Body of pancreas (tissue), 4 donors: ENCODE measurements at regions not wholly inside any gene's neighbourhood (a gene's known extent, or its start where the extent isn't known, plus 50 kb on each side); places are given as distances from the start of the nearest gene placed in this dataset.

ENCODE experiments used
- ATAC-seq: fragments of 150-250 bp; one replicate; pipeline ENCODE4 v1.9.1; 2016
- DNase-seq, 4 donors: peaks; one replicate each; pipeline ENCODE4 v3.0.0-alpha.2; 2019
- H3K27ac ChIP-seq, 4 donors: fragments of 200-600 bp; sonication (generic); 1 replicate in 3 of 4; 2 replicates in 1 of 4; pipeline versions ENCODE4 v1.5.1 to v1.6.1; 2016 to 2019; ENCODE audit warnings: mild to moderate bottlenecking in 1 of 4, mixed read lengths in 1 of 4, moderate library complexity in 1 of 4
- H3K27me3 ChIP-seq, 2 donors: fragments of 200-600 bp; sonication (generic); one replicate each; pipeline ENCODE4 v1.6.0; 2016; ENCODE audit warnings: mild to moderate bottlenecking in 1 of 2
- H3K36me3 ChIP-seq, 2 donors: fragments of 200-600 bp; sonication (generic); replicated peaks in 1 of 2; 2 replicates each; pipeline ENCODE4 v1.5.1; 2016; ENCODE audit warnings: low read depth in 2 of 2; ENCODE audit not compliant: insufficient read depth in 1 of 2
- H3K4me1 ChIP-seq: fragments of 200-600 bp; sonication (generic); one replicate; pipeline ENCODE4 v1.6.0; 2016
- H3K4me3 ChIP-seq, 2 donors: fragments of 200-600 bp; sonication (generic); 1 replicate in 1 of 2; 2 replicates in 1 of 2; pipeline ENCODE4 v1.5.1; 2016 to 2019
- H3K9me3 ChIP-seq, 3 donors: fragments of 200-600 bp; sonication (generic); 1 replicate in 2 of 3; 2 replicates in 1 of 3; pipeline ENCODE4 v1.5.1; 2016
- POLR2A ChIP-seq, 3 donors: fragments of 450-650 bp; IDR thresholded peaks; one replicate each; pipeline ENCODE4 v1.6.1; 2016; ENCODE audit warnings: antibody characterized with exemption in 3 of 3, mild to moderate bottlenecking in 2 of 3
- WGBS, 2 donors: methylation state at CpG; one replicate each; pipeline ENCODE4 v1.1.5; 2017; 5-methylcytosine and 5-hydroxymethylcytosine counted together
- intact Hi-C: fragments of 100-400 bp; cut with DNase I; formaldehyde crosslinking; loops from one replicate; pipeline ENCODE4 v1.15.1; 2023
- TF ChIP-seq, protein P1 (sequence below), 7 experiments: fragments of 450-650 bp in 4 of 7; fragments of 200-600 bp in 3 of 7; sonication (generic) in 3 of 7; IDR thresholded peaks; one replicate each; pipeline ENCODE4 v1.5.1; 2016 to 2019; ENCODE audit warnings: antibody characterized with exemption in 7 of 7

GRCh38 chr7:118662266-118662665 is 437.8 kb downstream of the ANKRD7 start:
- no peak overlapping the region for H3K4me3 ChIP-seq
- TF ChIP-seq, protein P1, sequence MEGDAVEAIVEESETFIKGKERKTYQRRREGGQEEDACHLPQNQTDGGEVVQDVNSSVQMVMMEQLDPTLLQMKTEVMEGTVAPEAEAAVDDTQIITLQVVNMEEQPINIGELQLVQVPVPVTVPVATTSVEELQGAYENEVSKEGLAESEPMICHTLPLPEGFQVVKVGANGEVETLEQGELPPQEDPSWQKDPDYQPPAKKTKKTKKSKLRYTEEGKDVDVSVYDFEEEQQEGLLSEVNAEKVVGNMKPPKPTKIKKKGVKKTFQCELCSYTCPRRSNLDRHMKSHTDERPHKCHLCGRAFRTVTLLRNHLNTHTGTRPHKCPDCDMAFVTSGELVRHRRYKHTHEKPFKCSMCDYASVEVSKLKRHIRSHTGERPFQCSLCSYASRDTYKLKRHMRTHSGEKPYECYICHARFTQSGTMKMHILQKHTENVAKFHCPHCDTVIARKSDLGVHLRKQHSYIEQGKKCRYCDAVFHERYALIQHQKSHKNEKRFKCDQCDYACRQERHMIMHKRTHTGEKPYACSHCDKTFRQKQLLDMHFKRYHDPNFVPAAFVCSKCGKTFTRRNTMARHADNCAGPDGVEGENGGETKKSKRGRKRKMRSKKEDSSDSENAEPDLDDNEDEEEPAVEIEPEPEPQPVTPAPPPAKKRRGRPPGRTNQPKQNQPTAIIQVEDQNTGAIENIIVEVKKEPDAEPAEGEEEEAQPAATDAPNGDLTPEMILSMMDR (IDR thresholded peaks at IDR 0.05) = no peak
- TF ChIP-seq POLR2A (IDR thresholded peaks at IDR 0.05) = no peak
- no peak overlapping the region for H3K27ac ChIP-seq
- intact Hi-C loops = no loop called here
- H3K9me3 ChIP-seq = no peaks in the 10 kb centered on the region
- no peak for ATAC-seq
- no peaks in the 10 kb centered on the region for H3K4me1 ChIP-seq
- H3K27me3 ChIP-seq = no peaks in the 10 kb centered on the region
- WGBS, 2 donors = 49 to 55% methylated on average over 2 of the region's 2 CpGs
- no peaks in the 10 kb centered on the region for H3K36me3 ChIP-seq
- DNase-seq = no peak

- Histone ChIP-seq H3K4me3 (no peak overlapping the region), H3K4me1 (no peaks in the 10 kb centered on the region), H3K9me3 (no peaks in the 10 kb centered on the region), H3K36me3 (no peaks in the 10 kb centered on the region), H3K27ac (no peak overlapping the region), H3K27me3 (no peaks in the 10 kb centered on the region)
- intact Hi-C loops = no loop called here
- no peak for ATAC-seq
- TF ChIP-seq, protein P1 (IDR thresholded peaks at IDR 0.05) = no peak
- no peak for TF ChIP-seq POLR2A (IDR thresholded peaks at IDR 0.05)
- no peak for DNase-seq
- WGBS, 2 donors = 28 to 48% methylated on average over 1 of the region's 1 CpG
These were observed 440.0 kb downstream of the ANKRD7 start for GRCh38 chr7:118664498-118664897.

GRCh38 chr7:118671149-118671548 is 446.6 kb downstream of the ANKRD7 start:
- Histone ChIP-seq H3K4me3 (no peak overlapping the region), H3K9me3 (no peaks in the 10 kb centered on the region), H3K4me1 (no peaks in the 10 kb centered on the region), H3K36me3 (no peaks in the 10 kb centered on the region), H3K27ac (no peak overlapping the region), H3K27me3 (no peaks in the 10 kb centered on the region)
- intact Hi-C loops = no loop called here
- no peak for DNase-seq
- TF ChIP-seq, protein P1 (IDR thresholded peaks at IDR 0.05) = no peak
- no peak for TF ChIP-seq POLR2A (IDR thresholded peaks at IDR 0.05)
- ATAC-seq = no peak
- 56 to 64% methylated on average over 4 of the region's 4 CpGs for WGBS, 2 donors

- TF ChIP-seq, protein P1 (IDR thresholded peaks at IDR 0.05) = no peak
- TF ChIP-seq POLR2A (IDR thresholded peaks at IDR 0.05) = no peak
- no peaks in the 10 kb centered on the region for H3K27me3 ChIP-seq
- no peaks in the 10 kb centered on the region for H3K9me3 ChIP-seq
- no peak overlapping the region for H3K4me3 ChIP-seq
- intact Hi-C loops = no loop called here
- ATAC-seq (no peak), DNase-seq (no peak)
- no peak overlapping the region for H3K27ac ChIP-seq
- H3K4me1 ChIP-seq = no peaks in the 10 kb centered on the region
- no peaks in the 10 kb centered on the region for H3K36me3 ChIP-seq
These were observed 460.3 kb downstream of the ANKRD7 start for GRCh38 chr7:118684796-118685195.

DNA sequence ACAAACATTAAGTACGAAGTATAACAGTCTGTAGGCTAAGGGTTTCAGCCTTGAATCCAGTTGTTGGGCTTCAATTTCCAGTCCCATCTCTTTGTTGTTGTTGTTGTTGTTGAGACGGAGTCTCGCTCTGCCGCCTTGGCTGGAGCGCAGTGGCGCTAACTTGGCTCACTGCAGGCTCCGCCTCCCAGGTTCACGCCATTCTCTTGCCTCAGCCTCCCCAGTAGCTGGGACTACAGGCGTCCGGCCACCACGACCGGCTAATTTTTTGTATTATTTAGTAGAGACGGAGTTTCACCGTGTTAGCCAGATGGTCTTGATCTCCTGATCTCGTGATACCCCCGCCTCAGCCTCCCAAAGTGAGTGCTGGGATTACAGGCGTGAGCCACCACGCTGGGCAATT is 464.9 kb downstream of the ANKRD7 start:
- Histone ChIP-seq H3K9me3 (no peaks in the 10 kb centered on the region), H3K27ac (no peak overlapping the region), H3K27me3 (no peaks in the 10 kb centered on the region), H3K36me3 (no peaks in the 10 kb centered on the region), H3K4me1 (no peaks in the 10 kb centered on the region), H3K4me3 (no peak overlapping the region)
- TF ChIP-seq, protein P1 (IDR thresholded peaks at IDR 0.05) = no peak
- no peak for TF ChIP-seq POLR2A (IDR thresholded peaks at IDR 0.05)
- 85 to 86% methylated on average over 18 of the region's 18 CpGs for WGBS, 2 donors
- intact Hi-C loops = no loop called here
- ATAC-seq (no peak), DNase-seq (no peak)
